ENCODE measurements at regions not wholly inside any gene's neighbourhood (a gene's known extent, or its start where the extent isn't known, plus 50 kb on each side); places are given as distances from the start of the nearest gene placed in this dataset.

GRCh38 chr2:82964341-82964740 is 1494.7 kb downstream of the SUCLG1 start:
- no peak overlapping the region for H3K27ac ChIP-seq (ENCODE audit: low read length)
- no peak overlapping the region for H3K4me3 ChIP-seq (ENCODE audit: low read depth in 2 of 2, low read length in 2 of 2)
- no peaks in the 10 kb centered on the region for H3K4me1 ChIP-seq (ENCODE audit: control insufficient read depth, insufficient read depth, low read length)
- intact Hi-C loops (cut with micrococcal nuclease; ENCODE audit: unreplicated experiment) (no loop called here), in situ Hi-C loops (cut with HindIII; ENCODE audit: low pct_unique_long_range_greater_than_20kb, low sequenced_read_pairs) (no loop called here)
- H3K9me3 ChIP-seq (ENCODE audit: control insufficient read depth, insufficient read depth, low read depth, low read length) = no peaks in the 10 kb centered on the region
- no peak for TF ChIP-seq CTCF (IDR thresholded peaks at IDR 0.05)
- no peak for TF ChIP-seq TCF7L2 (IDR thresholded peaks at IDR 0.05; ENCODE audit: low read depth, low read length)
- TF ChIP-seq POLR2AphosphoS5 (IDR thresholded peaks at IDR 0.05; ENCODE audit: low read depth, low read length) = no peak
- TF ChIP-seq SIN3A (IDR thresholded peaks at IDR 0.05; ENCODE audit: borderline replicate concordance, insufficient read depth, low read depth, low read length) = no peak
- TF ChIP-seq REST (IDR thresholded peaks at IDR 0.05; ENCODE audit: insufficient read depth in 1 of 2, low read depth in 2 of 2, low read length in 1 of 2) = no peak
- no peaks in the 10 kb centered on the region for H3K27me3 ChIP-seq (ENCODE audit: control insufficient read depth, insufficient read depth, low read length)
- BruUV-seq (replicated peaks) = no TSS peak
- POLR2A ChIA-PET = no interaction called here
- ATAC-seq (no peak), DNase-seq (ENCODE audit: low read depth, low spot score) (no peak)
- CTCF ChIA-PET = no interaction called here
- H3K36me3 ChIP-seq (ENCODE audit: control insufficient read depth, insufficient read depth, low read length) = no peaks in the 10 kb centered on the region

GRCh38 chr2:82959727-82960126 is 1499.4 kb downstream of the SUCLG1 start:
- H3K4me1 ChIP-seq (ENCODE audit: control insufficient read depth, insufficient read depth, low read length) = no peaks in the 10 kb centered on the region
- no peaks in the 10 kb centered on the region for H3K9me3 ChIP-seq (ENCODE audit: control insufficient read depth, insufficient read depth, low read depth, low read length)
- ChIA-PET POLR2A (no interaction called here), CTCF (no interaction called here)
- ATAC-seq (no peak), DNase-seq (ENCODE audit: low read depth, low spot score) (no peak)
- BruUV-seq (replicated peaks) = no TSS peak
- no peaks in the 10 kb centered on the region for H3K27me3 ChIP-seq (ENCODE audit: control insufficient read depth, insufficient read depth, low read length)
- no peak overlapping the region for H3K27ac ChIP-seq (ENCODE audit: low read length)
- intact Hi-C loops (cut with micrococcal nuclease; ENCODE audit: unreplicated experiment) = no loop called here
- TF ChIP-seq REST (IDR thresholded peaks at IDR 0.05; ENCODE audit: insufficient read depth in 1 of 2, low read depth in 2 of 2, low read length in 1 of 2) = no peak
- no peak for TF ChIP-seq CTCF (IDR thresholded peaks at IDR 0.05)
- no peak for TF ChIP-seq POLR2AphosphoS5 (IDR thresholded peaks at IDR 0.05; ENCODE audit: low read depth, low read length)
- no peak for TF ChIP-seq TCF7L2 (IDR thresholded peaks at IDR 0.05; ENCODE audit: low read depth, low read length)
- no peak for TF ChIP-seq SIN3A (IDR thresholded peaks at IDR 0.05; ENCODE audit: borderline replicate concordance, insufficient read depth, low read depth, low read length)
- no peaks in the 10 kb centered on the region for H3K36me3 ChIP-seq (ENCODE audit: control insufficient read depth, insufficient read depth, low read length)
- in situ Hi-C loops (cut with HindIII; ENCODE audit: low pct_unique_long_range_greater_than_20kb, low sequenced_read_pairs) = no loop called here
- H3K4me3 ChIP-seq (ENCODE audit: low read depth in 2 of 2, low read length in 2 of 2) = no peak overlapping the region

Data from Panc1 (cell line).